SU-DHL-6 (cell line): ENCODE measurements at regions not wholly inside any gene's neighbourhood (a gene's known extent, or its start where the extent isn't known, plus 50 kb on each side); places are given as distances from the start of the nearest gene placed in this dataset.

ENCODE experiments used
- H2AFZ ChIP-seq: fragments of 200-600 bp; sonication (generic); 2 replicates; pipeline ENCODE4 v1.6.1; 2014; ENCODE audit warnings: low read depth, mild to moderate bottlenecking, moderate library complexity, mixed read lengths, antibody characterized with exemption, low read length; ENCODE audit not compliant: severe bottlenecking
- H3F3A ChIP-seq: fragments of 200-600 bp; shearing (Covaris generic); 2 replicates; pipeline ENCODE4 v1.6.0; 2016; ENCODE audit warnings: antibody characterized with exemption, mild to moderate bottlenecking; ENCODE audit not compliant: insufficient read depth
- H3K27ac ChIP-seq: fragments of 200-600 bp; sonication (generic); 2 replicates; pipeline ENCODE4 v1.5.1; 2016; ENCODE audit warnings: low read depth, mild to moderate bottlenecking, low read length, moderate library complexity, mixed read lengths
- H3K27me3 ChIP-seq: fragments of 200-600 bp; sonication (generic), shearing (Covaris generic); 2 replicates; pipeline ENCODE4 v1.6.0; 2014; ENCODE audit warnings: mild to moderate bottlenecking, low read length
- H3K36me3 ChIP-seq: fragments of 200-600 bp; sonication (generic); 2 replicates; pipeline ENCODE4 v1.6.1; 2014; ENCODE audit warnings: mild to moderate bottlenecking, low read length, mixed read lengths
- H3K4me2 ChIP-seq: fragments of 300-600, 200-600 bp; shearing (Covaris generic), sonication (generic); 2 replicates; pipeline ENCODE4 v1.6.0; 2014; ENCODE audit warnings: low read length, low read depth, mild to moderate bottlenecking; ENCODE audit not compliant: poor library complexity, severe bottlenecking
- H3K4me3 ChIP-seq: fragments of 200-600 bp; sonication (generic); 2 replicates; pipeline ENCODE4 v1.5.1; 2014; ENCODE audit warnings: antibody characterized with exemption, low read length, mild to moderate bottlenecking, mixed read lengths; ENCODE audit not compliant: insufficient read depth, poor library complexity, severe bottlenecking
- H3K79me2 ChIP-seq: fragments of 200-600 bp; sonication (generic); 2 replicates; pipeline ENCODE4 v1.6.1; 2014; ENCODE audit warnings: mild to moderate bottlenecking, low read length, moderate library complexity; ENCODE audit not compliant: insufficient read depth
- H3K9ac ChIP-seq: fragments of 200-600 bp; sonication (generic); 2 replicates; pipeline ENCODE4 v1.7.0; 2014; ENCODE audit warnings: mild to moderate bottlenecking, low read length
- H3K9me2 ChIP-seq: fragments of 200-600 bp; sonication (generic); replicated peaks from 2 replicates; pipeline ENCODE4 v1.6.1; 2014; ENCODE audit warnings: low read length; ENCODE audit not compliant: insufficient read depth
- H3K9me3 ChIP-seq: fragments of 200-600 bp; sonication (generic); 2 replicates; pipeline ENCODE4 v1.6.1; 2014; ENCODE audit warnings: low read length, mixed read lengths; ENCODE audit not compliant: insufficient read depth
- H4K20me1 ChIP-seq: fragments of 200-600 bp; sonication (generic); 2 replicates; pipeline ENCODE4 v1.6.1; 2014; ENCODE audit warnings: low read depth, mild to moderate bottlenecking, antibody characterized with exemption, low read length, moderate library complexity, mixed read lengths
- EZH2phosphoT487 ChIP-seq: fragments of 200-600 bp; sonication (generic), shearing (Covaris generic); conservative IDR thresholded peaks from 2 replicates; pipeline ENCODE4 v1.6.1; 2018; ENCODE audit warnings: mild to moderate bottlenecking, antibody characterized with exemption, low read length, moderate library complexity, mixed read lengths
- TF ChIP-seq, protein P1 (sequence below): fragments of 200-600 bp; sonication (generic); IDR thresholded peaks from one replicate; pipeline ENCODE4 v1.5.1; 2017; ENCODE audit warnings: antibody characterized with exemption, mild to moderate bottlenecking, low read length, moderate library complexity; ENCODE audit not compliant: insufficient read depth, poor library complexity, severe bottlenecking

DNA sequence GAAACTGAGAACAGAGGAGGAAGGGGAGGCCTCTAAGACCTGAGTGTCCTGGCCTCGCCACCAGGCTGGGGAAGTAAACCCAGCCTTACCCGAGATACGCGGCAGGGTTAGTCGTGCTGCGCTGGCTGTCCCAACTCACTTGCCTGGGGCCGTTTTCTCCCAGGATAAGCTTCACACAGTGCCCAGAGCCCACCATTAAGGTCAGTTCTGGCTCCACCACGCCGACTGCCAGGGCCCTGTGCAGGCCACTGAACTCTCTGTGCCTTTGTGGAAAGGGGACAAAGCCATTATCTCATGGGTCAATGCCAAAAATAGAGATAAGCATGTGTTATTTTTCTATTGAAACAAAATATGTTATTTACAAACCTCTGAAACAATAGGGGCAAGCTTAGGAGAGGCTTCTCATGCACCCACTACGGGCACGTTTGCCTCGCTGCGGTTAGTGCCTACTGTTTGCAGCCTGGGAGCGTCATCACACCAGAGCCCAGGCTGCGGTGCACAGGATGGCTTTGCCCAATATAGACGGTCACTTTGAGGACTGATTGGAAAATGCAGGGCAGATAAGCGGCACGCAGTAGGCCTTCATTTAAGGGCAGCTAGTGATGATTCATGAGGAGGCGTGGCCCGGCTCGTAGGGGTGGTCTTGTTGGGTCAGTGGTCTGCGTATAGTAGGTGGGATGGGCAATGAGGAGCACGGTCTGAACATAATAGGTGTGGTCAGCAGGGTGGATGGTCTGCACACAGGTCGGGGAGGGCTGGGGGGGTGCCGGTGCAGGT is 242.1 kb downstream of the GLI2 start:
- Histone ChIP-seq H2AFZ (no peak overlapping the region), H4K20me1 (no peaks in the 10 kb centered on the region), H3K9me2 (no peaks in the 10 kb centered on the region), H3K27ac (no peak overlapping the region), H3K9ac (no peak overlapping the region), H3K27me3 (no peaks in the 10 kb centered on the region), H3K4me3 (no peak overlapping the region), H3F3A (no peaks in the 10 kb centered on the region), H3K36me3 (no peaks in the 10 kb centered on the region), H3K79me2 (no peaks in the 10 kb centered on the region), H3K9me3 (no peaks in the 10 kb centered on the region), H3K4me2 (no peak overlapping the region)
- TF ChIP-seq EZH2phosphoT487: no peak
- TF ChIP-seq, protein P1, sequence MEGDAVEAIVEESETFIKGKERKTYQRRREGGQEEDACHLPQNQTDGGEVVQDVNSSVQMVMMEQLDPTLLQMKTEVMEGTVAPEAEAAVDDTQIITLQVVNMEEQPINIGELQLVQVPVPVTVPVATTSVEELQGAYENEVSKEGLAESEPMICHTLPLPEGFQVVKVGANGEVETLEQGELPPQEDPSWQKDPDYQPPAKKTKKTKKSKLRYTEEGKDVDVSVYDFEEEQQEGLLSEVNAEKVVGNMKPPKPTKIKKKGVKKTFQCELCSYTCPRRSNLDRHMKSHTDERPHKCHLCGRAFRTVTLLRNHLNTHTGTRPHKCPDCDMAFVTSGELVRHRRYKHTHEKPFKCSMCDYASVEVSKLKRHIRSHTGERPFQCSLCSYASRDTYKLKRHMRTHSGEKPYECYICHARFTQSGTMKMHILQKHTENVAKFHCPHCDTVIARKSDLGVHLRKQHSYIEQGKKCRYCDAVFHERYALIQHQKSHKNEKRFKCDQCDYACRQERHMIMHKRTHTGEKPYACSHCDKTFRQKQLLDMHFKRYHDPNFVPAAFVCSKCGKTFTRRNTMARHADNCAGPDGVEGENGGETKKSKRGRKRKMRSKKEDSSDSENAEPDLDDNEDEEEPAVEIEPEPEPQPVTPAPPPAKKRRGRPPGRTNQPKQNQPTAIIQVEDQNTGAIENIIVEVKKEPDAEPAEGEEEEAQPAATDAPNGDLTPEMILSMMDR: no peak

DNA sequence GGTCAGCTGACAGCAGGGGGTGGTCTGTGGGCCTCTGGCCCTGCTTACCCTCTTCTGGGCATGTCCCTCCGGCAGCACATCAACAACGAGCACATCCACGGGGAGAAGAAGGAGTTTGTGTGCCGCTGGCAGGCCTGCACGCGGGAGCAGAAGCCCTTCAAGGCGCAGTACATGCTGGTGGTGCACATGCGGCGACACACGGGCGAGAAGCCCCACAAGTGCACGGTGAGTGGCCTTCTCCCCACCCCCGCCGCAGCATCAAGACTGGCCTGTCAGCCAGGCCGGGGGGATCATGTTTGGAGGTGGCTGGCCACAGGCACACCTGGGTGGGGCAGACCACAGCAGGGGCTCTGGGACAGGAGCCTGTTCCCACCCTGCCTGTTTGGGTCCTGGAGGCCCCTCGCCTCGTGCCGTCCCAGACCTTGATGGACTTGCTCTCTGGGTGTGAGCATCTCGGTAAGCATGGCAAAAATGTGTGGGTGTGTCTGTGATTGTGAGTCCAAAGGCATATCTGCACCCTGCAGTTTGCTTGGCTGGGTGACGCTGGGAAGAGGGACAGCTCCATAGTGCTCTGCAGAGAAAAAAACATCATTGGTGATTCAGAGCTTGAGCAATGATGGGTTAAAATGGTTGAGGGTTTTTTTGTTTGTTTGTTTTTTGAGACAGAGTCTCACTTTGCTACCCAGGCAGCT is 242.8 kb downstream of the GLI2 start:
- Histone ChIP-seq H3K9me3 (no peaks in the 10 kb centered on the region), H3K79me2 (no peaks in the 10 kb centered on the region), H3K36me3 (no peaks in the 10 kb centered on the region), H3F3A (no peaks in the 10 kb centered on the region), H3K4me3 (no peak overlapping the region), H2AFZ (no peak overlapping the region), H3K9me2 (no peaks in the 10 kb centered on the region), H4K20me1 (no peaks in the 10 kb centered on the region), H3K9ac (no peak overlapping the region), H3K27me3 (no peaks in the 10 kb centered on the region), H3K27ac (no peak overlapping the region), H3K4me2 (no peak overlapping the region)
- no peak for TF ChIP-seq EZH2phosphoT487
- TF ChIP-seq, protein P1: no peak

DNA sequence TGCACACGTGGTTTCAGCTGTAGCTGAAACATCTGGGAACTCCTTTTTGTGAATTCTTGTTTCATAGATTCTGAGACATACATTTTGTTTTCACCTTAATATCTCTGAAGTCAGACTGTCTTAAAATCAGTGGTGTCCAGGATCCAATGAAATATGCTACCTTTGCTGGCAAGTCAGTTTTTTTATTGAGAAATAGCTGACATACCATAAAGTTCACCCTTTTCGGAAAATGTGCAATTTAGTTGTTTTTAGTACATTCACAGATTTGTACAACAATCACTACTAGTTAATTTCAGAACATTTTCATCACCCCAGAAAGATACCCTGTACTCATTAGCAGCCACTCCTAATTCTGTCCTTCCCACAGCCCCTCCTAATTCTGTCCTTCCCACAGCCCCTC is 243.7 kb downstream of the GLI2 start:
- no peak for TF ChIP-seq EZH2phosphoT487
- TF ChIP-seq, protein P1: no peak
- Histone ChIP-seq H3K27me3 (no peaks in the 10 kb centered on the region), H3K36me3 (no peaks in the 10 kb centered on the region), H3K4me2 (no peak overlapping the region), H3K27ac (no peak overlapping the region), H4K20me1 (no peaks in the 10 kb centered on the region), H2AFZ (no peak overlapping the region), H3F3A (no peaks in the 10 kb centered on the region), H3K4me3 (no peak overlapping the region), H3K79me2 (no peaks in the 10 kb centered on the region), H3K9ac (no peak overlapping the region), H3K9me2 (no peaks in the 10 kb centered on the region), H3K9me3 (no peaks in the 10 kb centered on the region)
